ENCODE measurements at regions not wholly inside any gene's neighbourhood (a gene's known extent, or its start where the extent isn't known, plus 50 kb on each side); places are given as distances from the start of the nearest gene placed in this dataset.

DNA sequence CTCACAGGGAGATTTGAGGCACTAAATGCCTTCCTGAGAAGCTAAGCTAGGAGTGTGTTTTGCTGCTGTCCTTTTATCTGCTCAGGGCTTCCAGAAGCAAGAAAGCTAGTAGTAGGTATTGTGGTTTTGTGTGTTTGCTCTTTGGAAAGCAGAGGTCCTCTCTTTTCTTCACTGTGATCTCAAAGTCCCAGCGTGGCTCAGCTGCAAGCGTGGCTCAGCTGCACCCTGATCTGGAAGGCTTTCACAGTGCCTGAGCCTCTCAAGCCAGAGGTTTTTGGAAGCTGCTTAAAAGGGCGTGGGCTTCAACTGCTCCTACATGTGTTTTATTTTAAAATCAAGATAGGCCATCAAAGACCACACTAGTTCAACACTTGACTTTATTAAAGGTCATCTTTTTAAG lies 337.4 kb upstream of the RGS6 start (continued):
- TF ChIP-seq, protein P1, sequence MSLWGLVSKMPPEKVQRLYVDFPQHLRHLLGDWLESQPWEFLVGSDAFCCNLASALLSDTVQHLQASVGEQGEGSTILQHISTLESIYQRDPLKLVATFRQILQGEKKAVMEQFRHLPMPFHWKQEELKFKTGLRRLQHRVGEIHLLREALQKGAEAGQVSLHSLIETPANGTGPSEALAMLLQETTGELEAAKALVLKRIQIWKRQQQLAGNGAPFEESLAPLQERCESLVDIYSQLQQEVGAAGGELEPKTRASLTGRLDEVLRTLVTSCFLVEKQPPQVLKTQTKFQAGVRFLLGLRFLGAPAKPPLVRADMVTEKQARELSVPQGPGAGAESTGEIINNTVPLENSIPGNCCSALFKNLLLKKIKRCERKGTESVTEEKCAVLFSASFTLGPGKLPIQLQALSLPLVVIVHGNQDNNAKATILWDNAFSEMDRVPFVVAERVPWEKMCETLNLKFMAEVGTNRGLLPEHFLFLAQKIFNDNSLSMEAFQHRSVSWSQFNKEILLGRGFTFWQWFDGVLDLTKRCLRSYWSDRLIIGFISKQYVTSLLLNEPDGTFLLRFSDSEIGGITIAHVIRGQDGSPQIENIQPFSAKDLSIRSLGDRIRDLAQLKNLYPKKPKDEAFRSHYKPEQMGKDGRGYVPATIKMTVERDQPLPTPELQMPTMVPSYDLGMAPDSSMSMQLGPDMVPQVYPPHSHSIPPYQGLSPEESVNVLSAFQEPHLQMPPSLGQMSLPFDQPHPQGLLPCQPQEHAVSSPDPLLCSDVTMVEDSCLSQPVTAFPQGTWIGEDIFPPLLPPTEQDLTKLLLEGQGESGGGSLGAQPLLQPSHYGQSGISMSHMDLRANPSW (CRISPR knock-in tag; conservative IDR thresholded peaks at IDR 0.05; ENCODE audit: low read depth) = no peak
- TF ChIP-seq EMX1 (CRISPR knock-in tag; IDR thresholded peaks at IDR 0.05) (no peak), ZNF138 (CRISPR knock-in tag; conservative IDR thresholded peaks at IDR 0.05) (no peak), GRHL2 (CRISPR knock-in tag; IDR thresholded peaks at IDR 0.05; ENCODE audit: insufficient replicate concordance, severe bottlenecking) (no peak)
- TF ChIP-seq, protein P2, sequence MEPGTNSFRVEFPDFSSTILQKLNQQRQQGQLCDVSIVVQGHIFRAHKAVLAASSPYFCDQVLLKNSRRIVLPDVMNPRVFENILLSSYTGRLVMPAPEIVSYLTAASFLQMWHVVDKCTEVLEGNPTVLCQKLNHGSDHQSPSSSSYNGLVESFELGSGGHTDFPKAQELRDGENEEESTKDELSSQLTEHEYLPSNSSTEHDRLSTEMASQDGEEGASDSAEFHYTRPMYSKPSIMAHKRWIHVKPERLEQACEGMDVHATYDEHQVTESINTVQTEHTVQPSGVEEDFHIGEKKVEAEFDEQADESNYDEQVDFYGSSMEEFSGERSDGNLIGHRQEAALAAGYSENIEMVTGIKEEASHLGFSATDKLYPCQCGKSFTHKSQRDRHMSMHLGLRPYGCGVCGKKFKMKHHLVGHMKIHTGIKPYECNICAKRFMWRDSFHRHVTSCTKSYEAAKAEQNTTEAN (CRISPR knock-in tag; IDR thresholded peaks at IDR 0.05) = no peak
- TF ChIP-seq, protein P3, sequence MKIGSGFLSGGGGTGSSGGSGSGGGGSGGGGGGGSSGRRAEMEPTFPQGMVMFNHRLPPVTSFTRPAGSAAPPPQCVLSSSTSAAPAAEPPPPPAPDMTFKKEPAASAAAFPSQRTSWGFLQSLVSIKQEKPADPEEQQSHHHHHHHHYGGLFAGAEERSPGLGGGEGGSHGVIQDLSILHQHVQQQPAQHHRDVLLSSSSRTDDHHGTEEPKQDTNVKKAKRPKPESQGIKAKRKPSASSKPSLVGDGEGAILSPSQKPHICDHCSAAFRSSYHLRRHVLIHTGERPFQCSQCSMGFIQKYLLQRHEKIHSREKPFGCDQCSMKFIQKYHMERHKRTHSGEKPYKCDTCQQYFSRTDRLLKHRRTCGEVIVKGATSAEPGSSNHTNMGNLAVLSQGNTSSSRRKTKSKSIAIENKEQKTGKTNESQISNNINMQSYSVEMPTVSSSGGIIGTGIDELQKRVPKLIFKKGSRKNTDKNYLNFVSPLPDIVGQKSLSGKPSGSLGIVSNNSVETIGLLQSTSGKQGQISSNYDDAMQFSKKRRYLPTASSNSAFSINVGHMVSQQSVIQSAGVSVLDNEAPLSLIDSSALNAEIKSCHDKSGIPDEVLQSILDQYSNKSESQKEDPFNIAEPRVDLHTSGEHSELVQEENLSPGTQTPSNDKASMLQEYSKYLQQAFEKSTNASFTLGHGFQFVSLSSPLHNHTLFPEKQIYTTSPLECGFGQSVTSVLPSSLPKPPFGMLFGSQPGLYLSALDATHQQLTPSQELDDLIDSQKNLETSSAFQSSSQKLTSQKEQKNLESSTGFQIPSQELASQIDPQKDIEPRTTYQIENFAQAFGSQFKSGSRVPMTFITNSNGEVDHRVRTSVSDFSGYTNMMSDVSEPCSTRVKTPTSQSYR (CRISPR knock-in tag; IDR thresholded peaks at IDR 0.05) = no peak
- TF ChIP-seq, protein P4, sequence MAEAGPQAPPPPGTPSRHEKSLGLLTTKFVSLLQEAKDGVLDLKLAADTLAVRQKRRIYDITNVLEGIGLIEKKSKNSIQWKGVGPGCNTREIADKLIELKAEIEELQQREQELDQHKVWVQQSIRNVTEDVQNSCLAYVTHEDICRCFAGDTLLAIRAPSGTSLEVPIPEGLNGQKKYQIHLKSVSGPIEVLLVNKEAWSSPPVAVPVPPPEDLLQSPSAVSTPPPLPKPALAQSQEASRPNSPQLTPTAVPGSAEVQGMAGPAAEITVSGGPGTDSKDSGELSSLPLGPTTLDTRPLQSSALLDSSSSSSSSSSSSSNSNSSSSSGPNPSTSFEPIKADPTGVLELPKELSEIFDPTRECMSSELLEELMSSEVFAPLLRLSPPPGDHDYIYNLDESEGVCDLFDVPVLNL (CRISPR knock-in tag; IDR thresholded peaks at IDR 0.05; ENCODE audit: borderline replicate concordance, low read depth) = no peak

DNA sequence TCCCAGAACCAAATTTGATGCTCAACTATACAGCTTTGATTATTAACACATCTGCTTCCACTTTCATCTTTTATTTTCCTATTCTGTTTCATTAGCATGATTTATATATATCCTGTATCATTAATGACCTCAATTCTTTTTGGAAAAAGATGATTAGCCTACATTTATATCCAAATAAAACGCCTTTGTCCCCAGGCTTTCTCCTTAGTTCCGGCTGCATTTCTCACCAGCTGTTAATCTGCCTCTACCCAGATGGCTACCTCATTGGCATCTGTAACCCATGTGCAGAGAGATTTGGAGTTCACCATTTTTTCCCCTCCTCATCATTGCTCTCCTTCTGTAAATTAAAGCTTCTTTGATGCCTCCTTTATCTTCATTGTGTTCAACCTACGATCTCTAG lies 336.8 kb upstream of the RGS6 start:
- peaks cover 11% of the 10 kb centered on the region for H3K4me1 Mint-ChIP-seq
- no peak overlapping the region for H3K4me3 Mint-ChIP-seq
- TF ChIP-seq NR2C2 (CRISPR knock-in tag; IDR thresholded peaks at IDR 0.05) = no peak
- ATAC-seq (no peak), DNase-seq (ENCODE audit: low spot score) (no peak)
- peaks cover 10% of the 10 kb centered on the region for H3K9me3 Mint-ChIP-seq
- H3K27me3 Mint-ChIP-seq (ENCODE audit: low read depth) = peaks cover 4% of the 10 kb centered on the region; the same call in 1 of the 2 replicates
- ChIA-PET POLR2A (no interaction called here), CTCF (no interaction called here)
- H3K27ac Mint-ChIP-seq = no peak overlapping the region
- H3K36me3 Mint-ChIP-seq = peaks cover 19% of the 10 kb centered on the region

DNA sequence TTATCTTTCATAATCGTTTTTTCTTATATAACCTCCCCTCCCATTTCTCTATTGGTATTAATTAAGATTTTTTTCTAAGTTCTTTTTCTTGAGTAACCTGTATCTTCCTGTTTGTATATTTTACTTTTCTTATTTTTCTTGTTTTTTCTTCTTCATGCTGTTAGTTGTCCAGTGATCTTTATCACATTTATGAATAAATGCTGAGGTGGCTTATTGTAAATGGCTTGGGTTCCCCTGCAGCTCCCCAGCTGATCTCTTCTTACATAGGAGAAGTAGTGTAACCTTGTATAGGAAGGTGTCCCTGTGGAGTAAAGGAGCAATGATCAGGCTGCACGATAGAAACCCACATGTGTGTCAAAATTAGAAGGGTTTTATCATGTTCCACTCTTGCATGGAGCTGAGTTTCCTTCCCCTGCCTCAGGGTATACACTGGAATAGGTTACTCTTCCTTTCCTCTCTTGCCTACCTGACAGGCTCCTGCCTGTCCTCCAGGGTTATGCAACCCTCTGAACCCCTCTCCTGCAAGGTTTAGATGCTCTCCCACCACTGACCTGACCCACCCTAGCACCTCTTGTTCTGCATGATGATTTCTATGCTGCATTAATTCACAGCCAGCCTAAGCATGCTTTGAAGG lies 334.8 kb upstream of the RGS6 start:
- DNase-seq (ENCODE audit: low spot score) (no peak), ATAC-seq (no peak)
- POLR2A ChIA-PET = no interaction called here
- TF ChIP-seq GTF2I (CRISPR knock-in tag; conservative IDR thresholded peaks at IDR 0.05) = no peak
- TF ChIP-seq, protein P5, sequence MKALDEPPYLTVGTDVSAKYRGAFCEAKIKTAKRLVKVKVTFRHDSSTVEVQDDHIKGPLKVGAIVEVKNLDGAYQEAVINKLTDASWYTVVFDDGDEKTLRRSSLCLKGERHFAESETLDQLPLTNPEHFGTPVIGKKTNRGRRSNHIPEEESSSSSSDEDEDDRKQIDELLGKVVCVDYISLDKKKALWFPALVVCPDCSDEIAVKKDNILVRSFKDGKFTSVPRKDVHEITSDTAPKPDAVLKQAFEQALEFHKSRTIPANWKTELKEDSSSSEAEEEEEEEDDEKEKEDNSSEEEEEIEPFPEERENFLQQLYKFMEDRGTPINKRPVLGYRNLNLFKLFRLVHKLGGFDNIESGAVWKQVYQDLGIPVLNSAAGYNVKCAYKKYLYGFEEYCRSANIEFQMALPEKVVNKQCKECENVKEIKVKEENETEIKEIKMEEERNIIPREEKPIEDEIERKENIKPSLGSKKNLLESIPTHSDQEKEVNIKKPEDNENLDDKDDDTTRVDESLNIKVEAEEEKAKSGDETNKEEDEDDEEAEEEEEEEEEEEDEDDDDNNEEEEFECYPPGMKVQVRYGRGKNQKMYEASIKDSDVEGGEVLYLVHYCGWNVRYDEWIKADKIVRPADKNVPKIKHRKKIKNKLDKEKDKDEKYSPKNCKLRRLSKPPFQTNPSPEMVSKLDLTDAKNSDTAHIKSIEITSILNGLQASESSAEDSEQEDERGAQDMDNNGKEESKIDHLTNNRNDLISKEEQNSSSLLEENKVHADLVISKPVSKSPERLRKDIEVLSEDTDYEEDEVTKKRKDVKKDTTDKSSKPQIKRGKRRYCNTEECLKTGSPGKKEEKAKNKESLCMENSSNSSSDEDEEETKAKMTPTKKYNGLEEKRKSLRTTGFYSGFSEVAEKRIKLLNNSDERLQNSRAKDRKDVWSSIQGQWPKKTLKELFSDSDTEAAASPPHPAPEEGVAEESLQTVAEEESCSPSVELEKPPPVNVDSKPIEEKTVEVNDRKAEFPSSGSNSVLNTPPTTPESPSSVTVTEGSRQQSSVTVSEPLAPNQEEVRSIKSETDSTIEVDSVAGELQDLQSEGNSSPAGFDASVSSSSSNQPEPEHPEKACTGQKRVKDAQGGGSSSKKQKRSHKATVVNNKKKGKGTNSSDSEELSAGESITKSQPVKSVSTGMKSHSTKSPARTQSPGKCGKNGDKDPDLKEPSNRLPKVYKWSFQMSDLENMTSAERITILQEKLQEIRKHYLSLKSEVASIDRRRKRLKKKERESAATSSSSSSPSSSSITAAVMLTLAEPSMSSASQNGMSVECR (CRISPR knock-in tag; IDR thresholded peaks at IDR 0.05; ENCODE audit: borderline replicate concordance) = no peak
- no peak for TF ChIP-seq SMAD4 (CRISPR knock-in tag; IDR thresholded peaks at IDR 0.05)
- TF ChIP-seq, protein P6, sequence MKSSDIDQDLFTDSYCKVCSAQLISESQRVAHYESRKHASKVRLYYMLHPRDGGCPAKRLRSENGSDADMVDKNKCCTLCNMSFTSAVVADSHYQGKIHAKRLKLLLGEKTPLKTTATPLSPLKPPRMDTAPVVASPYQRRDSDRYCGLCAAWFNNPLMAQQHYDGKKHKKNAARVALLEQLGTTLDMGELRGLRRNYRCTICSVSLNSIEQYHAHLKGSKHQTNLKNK (CRISPR knock-in tag; IDR thresholded peaks at IDR 0.05) = no peak
- no peak for TF ChIP-seq ESRRA (CRISPR knock-in tag; IDR thresholded peaks at IDR 0.05; ENCODE audit: borderline replicate concordance)
- no peak for TF ChIP-seq JAZF1 (CRISPR knock-in tag; IDR thresholded peaks at IDR 0.05)
- H3K4me1 Mint-ChIP-seq = peaks cover 9% of the 10 kb centered on the region
- no peak overlapping the region for H3K4me3 Mint-ChIP-seq
- CTCF ChIA-PET = no interaction called here
- H3K27ac Mint-ChIP-seq = no peak overlapping the region
- H3K36me3 Mint-ChIP-seq = peaks cover 23% of the 10 kb centered on the region
- H3K27me3 Mint-ChIP-seq (ENCODE audit: low read depth) = peaks cover 22% of the 10 kb centered on the region; the same call in 1 of the 2 replicates
- peaks cover 15% of the 10 kb centered on the region for H3K9me3 Mint-ChIP-seq

Measured in WTC11 (cell line).